ENCODE measurements at regions not wholly inside any gene's neighbourhood (a gene's known extent, or its start where the extent isn't known, plus 50 kb on each side); places are given as distances from the start of the nearest gene placed in this dataset.

GRCh38 chr13:67438465-67438864, 208.3 kb upstream of the PCDH9 start:
- H3K27me3 ChIP-seq (replicated peaks; ENCODE audit: control insufficient read depth, insufficient read depth, low read length): no peaks in the 10 kb centered on the region
- no peak for DNase-seq
- no peak overlapping the region for H3K4me3 ChIP-seq (ENCODE audit: low read depth, low read length)
- no peak for TF ChIP-seq CTCF (IDR thresholded peaks at IDR 0.05; ENCODE audit: insufficient read depth in 1 of 2, low read depth in 1 of 2, low read length in 1 of 2, severe bottlenecking in 1 of 2, unreplicated experiment in 1 of 2)
- POLR2A ChIA-PET: no interaction called here
- CTCF ChIA-PET: no interaction called here
- peaks cover 2% of the 10 kb centered on the region for H3K27me3 Mint-ChIP-seq (ENCODE audit: insufficient read depth, unreplicated experiment)
- no TSS peak for BruUV-seq (replicated peaks)
- no peak overlapping the region for H3K27ac Mint-ChIP-seq (ENCODE audit: unreplicated experiment)
- intact Hi-C loops (cut with micrococcal nuclease; ENCODE audit: unreplicated experiment): no loop called here
- no peak overlapping the region for H3K4me3 Mint-ChIP-seq (ENCODE audit: unreplicated experiment)
- H3K36me3 ChIP-seq (ENCODE audit: control insufficient read depth, insufficient read depth, low read length): no peaks in the 10 kb centered on the region
- no peaks in the 10 kb centered on the region for H3K9me3 Mint-ChIP-seq (ENCODE audit: unreplicated experiment)
- no peaks in the 10 kb centered on the region for H3K4me1 Mint-ChIP-seq (ENCODE audit: low read depth, unreplicated experiment)
- no peaks in the 10 kb centered on the region for H3K36me3 Mint-ChIP-seq (ENCODE audit: insufficient read depth, unreplicated experiment)
- H3K4me1 ChIP-seq: no peaks in the 10 kb centered on the region
- H3K9me3 ChIP-seq: no peaks in the 10 kb centered on the region; the same call in 1 of the 2 replicates

- no peak overlapping the region for H3K4me3 Mint-ChIP-seq (ENCODE audit: unreplicated experiment)
These were observed 207.1 kb upstream of the PCDH9 start for GRCh38 chr13:67437244-67437643.

GRCh38 chr13:67421475-67421874, 191.3 kb upstream of the PCDH9 start:
- Mint-ChIP-seq H3K4me3 (ENCODE audit: unreplicated experiment) (no peak overlapping the region), H3K9me3 (ENCODE audit: unreplicated experiment) (no peaks in the 10 kb centered on the region), H3K4me1 (ENCODE audit: low read depth, unreplicated experiment) (no peaks in the 10 kb centered on the region), H3K36me3 (ENCODE audit: insufficient read depth, unreplicated experiment) (no peaks in the 10 kb centered on the region), H3K27me3 (ENCODE audit: insufficient read depth, unreplicated experiment) (no peaks in the 10 kb centered on the region), H3K27ac (ENCODE audit: unreplicated experiment) (no peak overlapping the region)
- no TSS peak for BruUV-seq (replicated peaks)
- no peaks in the 10 kb centered on the region for H3K9me3 ChIP-seq
- intact Hi-C loops (cut with micrococcal nuclease; ENCODE audit: unreplicated experiment): no loop called here
- no peaks in the 10 kb centered on the region for H3K27me3 ChIP-seq (replicated peaks; ENCODE audit: control insufficient read depth, insufficient read depth, low read length)
- no peaks in the 10 kb centered on the region for H3K4me1 ChIP-seq
- DNase-seq: no peak
- no peaks in the 10 kb centered on the region for H3K36me3 ChIP-seq (ENCODE audit: control insufficient read depth, insufficient read depth, low read length)
- no peak overlapping the region for H3K4me3 ChIP-seq (ENCODE audit: low read depth, low read length)
- ChIA-PET CTCF (no interaction called here), POLR2A (no interaction called here)
- TF ChIP-seq CTCF (IDR thresholded peaks at IDR 0.05; ENCODE audit: insufficient read depth in 1 of 2, low read depth in 1 of 2, low read length in 1 of 2, severe bottlenecking in 1 of 2, unreplicated experiment in 1 of 2): no peak

More at GRCh38 chr13:67437244-67437643, 207.1 kb upstream of the PCDH9 start:
- Histone ChIP-seq H3K4me3 (ENCODE audit: low read depth, low read length) (no peak overlapping the region), H3K4me1 (no peaks in the 10 kb centered on the region), H3K36me3 (ENCODE audit: control insufficient read depth, insufficient read depth, low read length) (no peaks in the 10 kb centered on the region), H3K27me3 (replicated peaks; ENCODE audit: control insufficient read depth, insufficient read depth, low read length) (no peaks in the 10 kb centered on the region), H3K9me3 (no peaks in the 10 kb centered on the region; the same call in 1 of the 2 replicates)
- POLR2A ChIA-PET: no interaction called here
- Mint-ChIP-seq H3K9me3 (ENCODE audit: unreplicated experiment) (no peaks in the 10 kb centered on the region), H3K27ac (ENCODE audit: unreplicated experiment) (no peak overlapping the region), H3K4me1 (ENCODE audit: low read depth, unreplicated experiment) (no peaks in the 10 kb centered on the region), H3K27me3 (ENCODE audit: insufficient read depth, unreplicated experiment) (peaks cover under 1% of the 10 kb centered on the region), H3K36me3 (ENCODE audit: insufficient read depth, unreplicated experiment) (no peaks in the 10 kb centered on the region)
- intact Hi-C loops (cut with micrococcal nuclease; ENCODE audit: unreplicated experiment): no loop called here
- CTCF ChIA-PET: no interaction called here
- no peak for DNase-seq
- BruUV-seq (replicated peaks): no TSS peak
- no peak for TF ChIP-seq CTCF (IDR thresholded peaks at IDR 0.05; ENCODE audit: insufficient read depth in 1 of 2, low read depth in 1 of 2, low read length in 1 of 2, severe bottlenecking in 1 of 2, unreplicated experiment in 1 of 2)

Measured in Caco-2 (cell line).